ENCODE measurements at regions not wholly inside any gene's neighbourhood (a gene's known extent, or its start where the extent isn't known, plus 50 kb on each side); places are given as distances from the start of the nearest gene placed in this dataset.

- Mint-ChIP-seq H3K27ac (no peak overlapping the region), H3K27me3 (peaks cover 0 to 10% (median 0%) of the 10 kb centered on the region in 5 donors), H3K4me3 (no peak overlapping the region), H3K36me3 (peaks cover 0 to 2% (median 0%) of the 10 kb centered on the region in 3 donors), H3K4me1 (no peaks in the 10 kb centered on the region), H3K9me3 (peaks cover 0 to 4% (median 0%) of the 10 kb centered on the region in 9 donors)
- POLR2A ChIA-PET, result no interaction called here
- DNase-seq (no peak), ATAC-seq (no peak)
Observed at GRCh38 chr10:34931216-34931615, 116.1 kb upstream of the PARD3 start.

GRCh38 chr10:34922138-34922537, 107.0 kb upstream of the PARD3 start:
- Mint-ChIP-seq H3K27me3 (peaks cover 0 to 5% (median 3%) of the 10 kb centered on the region in 5 donors), H3K4me1 (no peaks in the 10 kb centered on the region), H3K27ac (no peak overlapping the region), H3K9me3 (peaks cover 5 to 31% (median 20%) of the 10 kb centered on the region in 9 donors), H3K36me3 (peaks cover 0 to 16% (median 0%) of the 10 kb centered on the region in 3 donors), H3K4me3 (no peak overlapping the region)
- DNase-seq (no peak), ATAC-seq (no peak)
- POLR2A ChIA-PET, result no interaction called here

GRCh38 chr10:34920578-34920977, 105.5 kb upstream of the PARD3 start:
- peaks cover 0 to 16% (median 0%) of the 10 kb centered on the region in 3 donors for H3K36me3 Mint-ChIP-seq
- no peak overlapping the region for H3K27ac Mint-ChIP-seq
- peaks cover 0 to 5% (median 3%) of the 10 kb centered on the region in 5 donors for H3K27me3 Mint-ChIP-seq
- DNase-seq, result no peak
- POLR2A ChIA-PET, result no interaction called here
- H3K9me3 Mint-ChIP-seq, result peaks cover 5 to 28% (median 17%) of the 10 kb centered on the region in 9 donors
- no peak for ATAC-seq
- H3K4me3 Mint-ChIP-seq, result no peak overlapping the region
- no peaks in the 10 kb centered on the region for H3K4me1 Mint-ChIP-seq

- Mint-ChIP-seq H3K27me3 (peaks cover 0 to 4% (median 0%) of the 10 kb centered on the region in 5 donors), H3K36me3 (peaks cover 0 to 5% (median 0%) of the 10 kb centered on the region in 3 donors), H3K9me3 (peaks cover 0 to 15% (median 6%) of the 10 kb centered on the region in 9 donors), H3K4me3 (no peak overlapping the region), H3K27ac (peak overlapping the region in 1 of 10 donors; percentile 46), H3K4me1 (no peaks in the 10 kb centered on the region)
- DNase-seq, result no peak
- POLR2A ChIA-PET, result no interaction called here
- no peak for ATAC-seq
Observed at GRCh38 chr10:34918776-34919315, 103.8 kb upstream of the PARD3 start.

- H3K4me1 Mint-ChIP-seq, result no peaks in the 10 kb centered on the region
- peaks cover 0 to 4% (median 0%) of the 10 kb centered on the region in 5 donors for H3K27me3 Mint-ChIP-seq
- DNase-seq (no peak), ATAC-seq (no peak)
- H3K9me3 Mint-ChIP-seq, result peaks cover 0 to 15% (median 2%) of the 10 kb centered on the region in 9 donors
- POLR2A ChIA-PET, result no interaction called here
- no peaks in the 10 kb centered on the region for H3K36me3 Mint-ChIP-seq
- peak overlapping the region in 1 of 10 donors; percentile 10 for H3K27ac Mint-ChIP-seq
- H3K4me3 Mint-ChIP-seq, result peak overlapping the region in 1 of 10 donors; percentile 10
Observed at GRCh38 chr10:34918060-34918775, 103.1 kb upstream of the PARD3 start.

GRCh38 chr10:34916314-34916713, 101.2 kb upstream of the PARD3 start:
- POLR2A ChIA-PET, result no interaction called here

GRCh38 chr10:34912771-34913170, 97.7 kb upstream of the PARD3 start:
- POLR2A ChIA-PET, result no interaction called here

More at GRCh38 chr10:34916314-34916713, 101.2 kb upstream of the PARD3 start:
- no peak for DNase-seq
- Mint-ChIP-seq H3K27me3 (peaks cover 0 to 4% (median 3%) of the 10 kb centered on the region in 5 donors), H3K27ac (no peak overlapping the region), H3K4me1 (no peaks in the 10 kb centered on the region), H3K4me3 (no peak overlapping the region), H3K9me3 (peaks cover 0 to 3% (median 0%) of the 10 kb centered on the region in 9 donors), H3K36me3 (no peaks in the 10 kb centered on the region)
- no peak for ATAC-seq

GRCh38 chr10:34911661-34912205, 96.6 kb upstream of the PARD3 start:
- H3K9me3 Mint-ChIP-seq, result no peaks in the 10 kb centered on the region
- H3K27me3 Mint-ChIP-seq, result peaks cover 0 to 3% (median 0%) of the 10 kb centered on the region in 5 donors
- no peaks in the 10 kb centered on the region for H3K4me1 Mint-ChIP-seq
- DNase-seq (no peak), ATAC-seq (no peak)
- no peaks in the 10 kb centered on the region for H3K36me3 Mint-ChIP-seq
- no peak overlapping the region for H3K27ac Mint-ChIP-seq
- no peak overlapping the region for H3K4me3 Mint-ChIP-seq
- POLR2A ChIA-PET, result no interaction called here

More at GRCh38 chr10:34912771-34913170, 97.7 kb upstream of the PARD3 start:
- no peaks in the 10 kb centered on the region for H3K4me1 Mint-ChIP-seq
- H3K27me3 Mint-ChIP-seq, result peaks cover 0 to 3% (median 0%) of the 10 kb centered on the region in 5 donors
- H3K4me3 Mint-ChIP-seq, result no peak overlapping the region
- H3K36me3 Mint-ChIP-seq, result no peaks in the 10 kb centered on the region
- ATAC-seq, result no peak
- no peak for DNase-seq
- no peak overlapping the region for H3K27ac Mint-ChIP-seq
- H3K9me3 Mint-ChIP-seq, result no peaks in the 10 kb centered on the region

GRCh38 chr10:34908481-34908880, 93.4 kb upstream of the PARD3 start:
- DNase-seq (no peak), ATAC-seq (no peak)
- H3K27me3 Mint-ChIP-seq, result peaks cover 0 to 3% (median 0%) of the 10 kb centered on the region in 5 donors
- POLR2A ChIA-PET, result no interaction called here
- H3K9me3 Mint-ChIP-seq, result no peaks in the 10 kb centered on the region
- H3K4me3 Mint-ChIP-seq, result no peak overlapping the region
- H3K4me1 Mint-ChIP-seq, result no peaks in the 10 kb centered on the region
- H3K36me3 Mint-ChIP-seq, result no peaks in the 10 kb centered on the region
- H3K27ac Mint-ChIP-seq, result peak overlapping the region in 1 of 10 donors; percentile 5

- Mint-ChIP-seq H3K4me3 (no peak overlapping the region), H3K9me3 (no peaks in the 10 kb centered on the region), H3K4me1 (no peaks in the 10 kb centered on the region), H3K36me3 (no peaks in the 10 kb centered on the region), H3K27me3 (peaks cover 0 to 3% (median 0%) of the 10 kb centered on the region in 5 donors), H3K27ac (peak overlapping the region in 1 of 10 donors; percentile 5)
- DNase-seq, result no peak
- POLR2A ChIA-PET, result no interaction called here
- ATAC-seq, result no peak
Observed at GRCh38 chr10:34907743-34908430, 92.8 kb upstream of the PARD3 start.

- no peaks in the 10 kb centered on the region for H3K36me3 Mint-ChIP-seq
- POLR2A ChIA-PET, result no interaction called here
- ATAC-seq (no peak), DNase-seq (no peak)
- H3K27me3 Mint-ChIP-seq, result no peaks in the 10 kb centered on the region
- H3K27ac Mint-ChIP-seq, result peak overlapping the region in 1 of 10 donors; percentile 43
- no peaks in the 10 kb centered on the region for H3K4me1 Mint-ChIP-seq
- no peak overlapping the region for H3K4me3 Mint-ChIP-seq
- no peaks in the 10 kb centered on the region for H3K9me3 Mint-ChIP-seq
Observed at GRCh38 chr10:34906067-34906965, 91.2 kb upstream of the PARD3 start.

GRCh38 chr10:34905200-34905927, 90.3 kb upstream of the PARD3 start:
- POLR2A ChIA-PET, result no interaction called here
- DNase-seq (no peak), ATAC-seq (no peak)
- H3K27ac Mint-ChIP-seq, result no peak overlapping the region
- no peaks in the 10 kb centered on the region for H3K4me1 Mint-ChIP-seq
- no peaks in the 10 kb centered on the region for H3K27me3 Mint-ChIP-seq
- H3K9me3 Mint-ChIP-seq, result no peaks in the 10 kb centered on the region
- no peak overlapping the region for H3K4me3 Mint-ChIP-seq
- H3K36me3 Mint-ChIP-seq, result no peaks in the 10 kb centered on the region

All from naive thymus-derived CD8-positive, alpha-beta T cell (primary cell).